ENCODE measurements at regions not wholly inside any gene's neighbourhood (a gene's known extent, or its start where the extent isn't known, plus 50 kb on each side); places are given as distances from the start of the nearest gene placed in this dataset.
"Not testable (repeated sequence)": the region's sequence is repeated elsewhere in the genome, so short reads cannot be mapped to it uniquely, and the experiment has no call there.

- Mint-ChIP-seq H3K4me1 (ENCODE audit: low read depth, unreplicated experiment) (no peaks in the 10 kb centered on the region), H3K36me3 (ENCODE audit: insufficient read depth, unreplicated experiment) (no peaks in the 10 kb centered on the region), H3K9me3 (ENCODE audit: low read depth, unreplicated experiment) (peaks cover 6% of the 10 kb centered on the region), H3K4me3 (ENCODE audit: low read depth, unreplicated experiment) (no peak overlapping the region), H3K27me3 (ENCODE audit: unreplicated experiment) (no peaks in the 10 kb centered on the region), H3K27ac (ENCODE audit: unreplicated experiment) (no peak overlapping the region)
- no peak for DNase-seq
- no peak for TF ChIP-seq CTCF (IDR thresholded peaks at IDR 0.05; ENCODE audit: unreplicated experiment)
- intact Hi-C loops (cut with micrococcal nuclease; ENCODE audit: unreplicated experiment): no loop called here
- CTCF ChIA-PET: no interaction called here
- BruUV-seq (replicated peaks): no TSS peak
Measured at GRCh38 chr5:92208265-92208664, 825.1 kb upstream of the ARRDC3 start.

- H3K4me3 Mint-ChIP-seq (ENCODE audit: low read depth, unreplicated experiment): no peak overlapping the region
- no peaks in the 10 kb centered on the region for H3K4me1 Mint-ChIP-seq (ENCODE audit: low read depth, unreplicated experiment)
- H3K36me3 Mint-ChIP-seq (ENCODE audit: insufficient read depth, unreplicated experiment): no peaks in the 10 kb centered on the region
- CTCF ChIA-PET: no interaction called here
- H3K27ac Mint-ChIP-seq (ENCODE audit: unreplicated experiment): no peak overlapping the region
- TF ChIP-seq CTCF (IDR thresholded peaks at IDR 0.05; ENCODE audit: unreplicated experiment): no peak
- BruUV-seq (replicated peaks): no TSS peak
- DNase-seq: no peak
- intact Hi-C loops (cut with micrococcal nuclease; ENCODE audit: unreplicated experiment): no loop called here
- H3K9me3 Mint-ChIP-seq (ENCODE audit: low read depth, unreplicated experiment): peaks cover 6% of the 10 kb centered on the region
- H3K27me3 Mint-ChIP-seq (ENCODE audit: unreplicated experiment): no peaks in the 10 kb centered on the region
Measured at GRCh38 chr5:92207151-92207550, 824.0 kb upstream of the ARRDC3 start.

GRCh38 chr5:92206681-92207080 is 823.6 kb upstream of the ARRDC3 start:
- H3K36me3 Mint-ChIP-seq (ENCODE audit: insufficient read depth, unreplicated experiment): no peaks in the 10 kb centered on the region
- no peak for TF ChIP-seq CTCF (IDR thresholded peaks at IDR 0.05; ENCODE audit: unreplicated experiment)
- no peaks in the 10 kb centered on the region for H3K4me1 Mint-ChIP-seq (ENCODE audit: low read depth, unreplicated experiment)
- no TSS peak for BruUV-seq (replicated peaks)
- peaks cover 6% of the 10 kb centered on the region for H3K9me3 Mint-ChIP-seq (ENCODE audit: low read depth, unreplicated experiment)
- no peak for DNase-seq
- H3K27ac Mint-ChIP-seq (ENCODE audit: unreplicated experiment): no peak overlapping the region
- H3K27me3 Mint-ChIP-seq (ENCODE audit: unreplicated experiment): no peaks in the 10 kb centered on the region
- H3K4me3 Mint-ChIP-seq (ENCODE audit: low read depth, unreplicated experiment): no peak overlapping the region
- CTCF ChIA-PET: interaction anchor here (0.5 kb wide), 1 partner anchor 48 kb away, joined by 3 read pairs; no protein-coding TSS in a partner anchor
- intact Hi-C loops (cut with micrococcal nuclease; ENCODE audit: unreplicated experiment): no loop called here

GRCh38 chr5:92199035-92199434 is 815.9 kb upstream of the ARRDC3 start:
- H3K4me1 Mint-ChIP-seq (ENCODE audit: low read depth, unreplicated experiment); H3K4me3 Mint-ChIP-seq (ENCODE audit: low read depth, unreplicated experiment); BruUV-seq (replicated peaks); H3K9me3 Mint-ChIP-seq (ENCODE audit: low read depth, unreplicated experiment); intact Hi-C loops (cut with micrococcal nuclease; ENCODE audit: unreplicated experiment); H3K27me3 Mint-ChIP-seq (ENCODE audit: unreplicated experiment); DNase-seq; H3K27ac Mint-ChIP-seq (ENCODE audit: unreplicated experiment); CTCF ChIA-PET; H3K36me3 Mint-ChIP-seq (ENCODE audit: insufficient read depth, unreplicated experiment): not testable (repeated sequence)

GRCh38 chr5:92181656-92182055 is 798.5 kb upstream of the ARRDC3 start:
- H3K4me3 Mint-ChIP-seq (ENCODE audit: low read depth, unreplicated experiment): no peak overlapping the region
- no peaks in the 10 kb centered on the region for H3K9me3 Mint-ChIP-seq (ENCODE audit: low read depth, unreplicated experiment)
- H3K27me3 Mint-ChIP-seq (ENCODE audit: unreplicated experiment): no peaks in the 10 kb centered on the region
- DNase-seq: no peak
- H3K36me3 Mint-ChIP-seq (ENCODE audit: insufficient read depth, unreplicated experiment): no peaks in the 10 kb centered on the region
- no peak for TF ChIP-seq CTCF (IDR thresholded peaks at IDR 0.05; ENCODE audit: unreplicated experiment)
- CTCF ChIA-PET: no interaction called here
- intact Hi-C loops (cut with micrococcal nuclease; ENCODE audit: unreplicated experiment): no loop called here
- H3K4me1 Mint-ChIP-seq (ENCODE audit: low read depth, unreplicated experiment): no peaks in the 10 kb centered on the region
- no TSS peak for BruUV-seq (replicated peaks)
- no peak overlapping the region for H3K27ac Mint-ChIP-seq (ENCODE audit: unreplicated experiment)
